ENCODE measurements at regions not wholly inside any gene's neighbourhood (a gene's known extent, or its start where the extent isn't known, plus 50 kb on each side); places are given as distances from the start of the nearest gene placed in this dataset.

- no peak for TF ChIP-seq POLR2AphosphoS5 (IDR thresholded peaks at IDR 0.05)
- no peak for TF ChIP-seq POLR2A (IDR thresholded peaks at IDR 0.05)
- TF ChIP-seq CTCF (IDR thresholded peaks at IDR 0.05), result no peak
Observed at GRCh38 chr18:70554854-70555445, 266.1 kb downstream of the SOCS6 start.
